ENCODE measurements at regions not wholly inside any gene's neighbourhood (a gene's known extent, or its start where the extent isn't known, plus 50 kb on each side); places are given as distances from the start of the nearest gene placed in this dataset.

- no peak for TF ChIP-seq EZH2 (IDR thresholded peaks at IDR 0.05; ENCODE audit: insufficient read depth, poor library complexity, severe bottlenecking)
- no peak for TF ChIP-seq EZH2phosphoT487 (IDR thresholded peaks at IDR 0.05; ENCODE audit: insufficient read depth, low read depth)
Observed at GRCh38 chr22:49515475-49515874, 312.2 kb downstream of the BRD1 start.
